GM18867 (cell line): ENCODE measurements at regions not wholly inside any gene's neighbourhood (a gene's known extent, or its start where the extent isn't known, plus 50 kb on each side); places are given as distances from the start of the nearest gene placed in this dataset.
A peak's percentile ranks its signal among the peaks of the same experiment; 100 is the strongest.

ENCODE experiments used
- ATAC-seq: cut with Tn5 transposase; IDR thresholded peaks from one replicate; pipeline ENCODE4 v1.9.1; 2021; ENCODE audit warnings: mild to moderate bottlenecking, moderate library complexity; ENCODE audit not compliant: unreplicated experiment

DNA sequence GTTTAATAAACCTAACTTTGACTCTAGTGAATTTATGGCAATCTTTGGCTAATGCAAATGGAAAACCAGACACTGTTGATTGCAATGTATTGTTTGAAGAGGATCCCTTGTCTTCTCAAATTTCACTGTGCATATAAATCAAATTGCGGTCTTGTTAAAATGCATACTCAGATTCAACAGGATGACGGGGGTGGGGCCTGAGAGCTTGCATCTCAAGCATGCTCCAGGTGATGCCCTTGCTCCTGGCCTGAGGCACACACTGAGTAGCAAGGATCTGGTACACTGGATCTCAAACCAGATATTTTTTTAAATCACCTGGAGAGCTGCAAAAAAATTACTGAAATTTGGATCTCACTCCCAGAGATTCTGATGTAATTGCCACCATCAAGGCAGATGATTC is 463.7 kb downstream of the DNAH5 start:
- ATAC-seq, result no peak

DNA sequence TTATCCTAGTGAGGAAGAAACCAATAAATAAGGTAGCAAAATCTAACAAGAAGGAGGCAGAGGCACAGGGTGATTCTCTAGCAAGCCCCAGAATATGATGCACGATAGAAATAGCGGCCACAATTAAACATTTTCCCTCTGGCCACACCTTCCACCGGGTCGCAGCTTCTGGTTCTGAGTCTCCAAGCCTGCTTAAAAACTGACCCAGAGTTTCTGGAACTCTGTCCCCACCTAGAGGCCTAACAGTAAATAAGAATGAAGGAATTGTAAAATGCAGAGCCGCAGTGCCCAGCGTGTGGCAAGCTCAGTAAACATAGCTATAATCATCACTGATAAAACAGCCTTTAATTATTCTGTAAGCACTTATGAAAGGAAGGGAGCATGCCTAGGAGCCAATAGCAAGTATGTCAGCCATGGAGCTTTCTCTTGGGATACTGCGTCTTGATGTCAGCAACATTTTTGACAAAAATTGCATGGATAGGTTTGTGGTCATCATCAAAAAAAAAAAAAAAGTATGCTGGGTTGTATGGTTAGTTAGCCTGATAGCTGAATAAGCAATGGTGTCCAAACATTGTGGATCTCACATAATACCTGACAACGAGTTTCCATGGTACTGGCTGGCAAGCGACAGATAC is 465.5 kb downstream of the DNAH5 start:
- peak; percentile 65 for ATAC-seq

DNA sequence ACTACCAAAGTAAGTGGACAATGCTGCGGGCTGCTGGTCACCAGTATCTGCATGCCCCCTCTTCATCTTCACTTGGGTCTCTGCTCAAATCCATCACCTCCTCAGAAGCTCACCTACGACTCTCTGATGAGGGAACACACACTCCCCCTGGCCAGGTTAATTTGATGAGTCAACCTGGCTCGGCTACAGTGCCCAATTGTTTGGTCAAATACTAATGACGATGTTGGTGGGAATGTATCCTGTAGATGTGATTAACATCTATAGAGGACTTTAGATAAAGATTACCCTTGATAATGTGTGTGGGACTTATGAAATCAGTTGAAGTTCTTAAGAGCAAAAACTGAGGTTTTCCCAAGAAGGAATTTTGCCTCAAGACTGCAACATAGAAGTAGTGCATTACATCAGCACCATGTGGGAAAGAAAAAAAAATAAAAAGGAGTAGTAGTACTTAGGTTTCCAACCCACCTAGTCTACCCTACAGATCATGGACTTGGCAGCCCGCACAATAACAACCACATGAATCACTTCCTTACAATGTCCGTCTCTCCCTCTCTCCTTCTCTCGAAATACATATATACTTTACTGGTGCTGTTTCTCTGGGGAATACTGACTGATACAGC is 467.3 kb downstream of the DNAH5 start:
- ATAC-seq, result no peak

DNA sequence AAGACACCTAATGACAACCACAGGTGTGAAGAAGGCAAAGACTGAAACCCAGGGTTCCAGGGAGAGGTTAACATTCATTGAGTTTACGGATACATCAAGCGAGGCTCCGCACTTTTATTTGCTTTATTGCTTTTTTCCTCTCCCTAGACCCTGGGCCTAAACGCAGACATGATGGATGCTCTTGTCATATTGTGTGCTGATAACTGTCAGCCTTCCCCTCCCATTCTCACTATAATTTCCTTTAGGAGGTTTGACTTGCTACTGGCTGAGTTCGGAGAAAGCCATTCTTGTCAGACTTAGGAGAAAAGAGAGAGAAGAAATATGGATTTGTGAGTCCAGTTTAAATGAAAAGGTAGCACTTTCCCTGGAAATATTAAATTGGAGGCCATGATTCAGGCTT is 471.6 kb downstream of the DNAH5 start:
- ATAC-seq, result no peak

DNA sequence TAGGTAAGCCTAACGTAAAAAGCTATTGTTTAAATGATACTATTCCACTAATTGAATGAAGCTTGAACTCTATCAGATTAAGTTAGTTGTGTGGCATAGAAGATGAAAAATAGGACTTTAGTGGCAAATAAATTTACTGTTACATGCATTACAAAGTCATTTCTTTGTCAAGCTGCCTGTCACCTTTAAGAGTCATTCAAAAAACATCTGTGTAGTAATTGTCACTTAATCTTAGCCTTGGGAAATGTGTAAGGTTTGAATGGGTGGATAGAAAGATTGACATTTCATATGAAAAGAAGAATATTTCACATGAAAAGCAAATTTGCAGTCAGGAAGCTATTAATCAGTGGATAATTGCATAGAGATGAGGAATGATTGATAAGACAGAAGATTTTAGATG is 473.5 kb downstream of the DNAH5 start:
- no peak for ATAC-seq

DNA sequence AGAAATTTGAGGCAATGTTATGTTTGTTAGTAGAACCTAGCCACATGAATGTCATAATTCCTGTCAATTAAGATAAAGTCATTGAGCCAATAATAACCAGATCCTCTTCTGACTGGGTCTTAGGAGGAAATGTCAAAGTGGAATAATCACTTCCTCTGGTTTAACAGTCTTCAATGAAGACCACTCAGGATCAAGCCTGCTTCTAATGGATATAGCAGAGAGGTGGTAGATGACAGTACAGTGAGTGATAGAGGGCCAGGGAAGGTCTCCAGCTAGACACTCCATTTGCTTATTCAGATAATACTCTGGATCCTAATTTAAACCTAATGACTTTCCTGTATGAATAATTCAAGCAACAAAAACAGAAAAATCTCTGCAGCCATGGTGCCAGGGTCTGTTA is 474.2 kb downstream of the DNAH5 start:
- no peak for ATAC-seq

DNA sequence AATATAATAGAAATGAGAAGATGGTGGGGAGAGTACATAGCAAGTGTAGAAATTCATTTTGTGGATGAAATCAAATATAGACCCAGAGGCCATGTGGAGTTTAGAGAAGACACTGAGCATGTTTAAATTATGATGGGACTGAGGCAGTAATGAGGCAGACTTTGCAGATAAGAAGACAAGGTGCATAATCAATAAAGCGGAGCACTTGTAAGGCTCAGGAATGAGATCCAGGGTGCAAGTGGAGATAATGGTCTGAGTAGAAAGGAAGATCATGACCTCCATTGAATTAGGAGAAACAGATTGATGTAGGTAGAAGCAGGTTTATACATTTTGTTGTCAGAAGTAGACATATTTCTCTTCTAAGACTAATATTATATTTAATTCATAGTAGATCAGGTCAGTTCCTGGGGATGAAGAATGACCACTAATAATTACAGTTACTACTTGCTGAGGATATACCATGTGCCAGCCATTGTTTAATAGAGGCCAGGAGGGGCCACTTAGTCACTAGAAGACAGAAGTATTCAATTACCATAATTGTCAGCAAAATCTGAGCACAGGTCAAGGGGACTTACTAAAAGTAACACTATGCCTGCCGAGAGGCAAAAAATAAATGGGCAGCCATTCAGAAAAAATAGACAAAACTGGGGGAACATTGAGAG is 479.8 kb downstream of the DNAH5 start:
- no peak for ATAC-seq

DNA sequence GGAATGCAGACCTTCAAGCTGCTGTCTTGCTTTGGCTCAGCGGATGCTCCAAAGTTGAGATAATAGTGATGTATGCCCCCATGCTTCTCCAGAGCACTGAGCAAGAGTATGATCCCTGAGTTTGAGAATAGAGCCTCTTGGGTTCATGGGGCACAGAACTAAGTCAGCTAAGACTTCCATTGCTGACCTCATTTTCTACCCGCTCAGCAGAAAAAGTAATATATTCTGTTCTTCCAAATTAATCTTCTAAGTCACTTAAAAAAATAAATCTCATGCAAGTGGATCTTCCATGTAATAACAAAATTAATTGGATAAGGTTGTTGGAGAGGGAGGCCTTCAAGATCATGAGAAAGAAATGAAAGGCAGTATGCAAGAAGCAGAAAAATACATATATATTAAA is 483.9 kb downstream of the DNAH5 start:
- no peak for ATAC-seq

DNA sequence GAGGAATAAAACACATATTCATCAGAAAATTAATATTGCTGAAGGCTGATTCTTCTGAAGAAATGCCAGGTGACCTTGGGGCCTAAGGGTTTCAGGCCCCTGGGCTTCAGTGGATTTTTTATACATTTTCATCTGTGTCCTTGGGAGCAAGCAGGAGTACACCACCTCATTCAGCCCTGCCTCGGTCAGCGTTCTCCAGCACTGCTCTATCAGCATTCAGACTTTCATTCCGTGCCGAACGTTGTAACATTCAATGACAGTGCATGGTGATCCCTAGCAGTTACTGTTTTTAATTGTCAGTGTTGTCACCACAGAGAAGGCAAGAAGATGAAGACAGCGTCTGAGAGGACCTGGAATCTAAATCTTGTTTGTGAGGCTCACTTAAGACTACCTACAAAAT is 490.4 kb downstream of the DNAH5 start:
- no peak for ATAC-seq

DNA sequence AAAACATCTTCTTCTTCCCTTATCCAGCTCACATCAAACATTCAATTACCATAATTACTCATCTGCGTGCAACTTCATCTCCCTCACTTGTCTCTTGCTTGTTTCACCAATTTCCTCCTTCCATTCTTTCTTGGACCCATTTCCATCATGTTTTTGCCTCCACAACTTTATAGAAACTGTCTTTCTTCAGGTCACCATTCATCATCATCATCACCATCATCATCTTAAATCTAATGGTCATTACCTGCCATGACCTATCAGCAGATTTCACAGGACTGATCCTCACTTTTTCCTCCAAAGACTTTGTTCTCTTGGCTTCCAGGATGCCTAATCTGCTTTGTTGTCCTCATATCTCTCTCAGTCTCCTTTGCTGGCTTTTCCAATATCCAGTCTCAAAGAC is 495.6 kb downstream of the DNAH5 start:
- no peak for ATAC-seq

DNA sequence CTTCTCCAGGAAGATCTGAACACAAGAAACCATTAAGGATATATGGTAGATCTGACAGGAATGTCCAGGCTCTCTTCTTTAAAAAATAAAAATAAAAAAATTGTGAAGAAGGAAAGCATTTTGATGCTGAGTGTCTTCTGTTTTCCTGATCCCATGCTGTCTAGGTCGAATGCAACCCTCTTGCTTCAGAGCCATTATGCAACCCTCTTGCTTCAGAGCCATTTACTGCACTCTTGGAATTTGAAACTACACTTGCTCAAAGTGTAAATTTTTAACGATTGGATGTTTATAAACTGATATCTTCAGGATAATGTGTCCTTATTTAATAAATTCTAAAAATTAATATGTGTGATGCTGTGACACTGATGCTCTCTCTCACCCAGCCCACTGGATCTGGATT is 505.1 kb downstream of the DNAH5 start:
- no peak for ATAC-seq

DNA sequence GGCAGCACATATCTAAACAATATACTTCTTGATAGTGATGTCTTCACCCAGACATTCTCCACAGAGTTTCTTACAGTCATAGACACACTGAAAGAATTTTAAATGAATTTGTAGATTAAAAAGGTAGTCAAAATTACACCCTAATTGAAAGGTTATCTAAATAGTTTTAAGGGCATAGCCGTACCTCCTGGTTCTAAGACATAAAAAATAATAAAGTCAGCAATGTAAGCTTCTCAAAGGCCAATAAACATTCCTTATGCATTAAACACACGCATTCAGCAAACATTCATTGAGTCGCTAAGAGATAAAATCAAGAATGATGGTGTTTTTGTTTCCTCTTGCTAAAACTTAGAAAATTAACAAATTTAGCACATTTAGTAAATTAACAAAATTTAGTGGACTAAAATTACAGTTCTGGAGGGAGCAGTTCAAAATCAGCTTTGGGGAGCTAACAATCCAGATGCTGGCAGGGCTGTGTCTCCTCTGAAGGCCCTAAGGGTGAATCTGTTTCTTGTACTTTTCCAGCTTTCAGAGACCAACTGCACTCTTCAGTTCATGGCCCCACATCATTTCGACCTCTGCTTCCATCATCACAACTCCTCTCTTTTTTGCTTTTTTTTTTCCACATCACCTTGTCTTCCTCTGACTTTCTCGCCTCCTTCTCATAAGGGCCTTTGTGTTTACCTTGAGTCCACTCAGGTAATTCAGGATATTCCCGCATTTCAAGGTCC is 516.5 kb downstream of the DNAH5 start:
- ATAC-seq, result no peak

DNA sequence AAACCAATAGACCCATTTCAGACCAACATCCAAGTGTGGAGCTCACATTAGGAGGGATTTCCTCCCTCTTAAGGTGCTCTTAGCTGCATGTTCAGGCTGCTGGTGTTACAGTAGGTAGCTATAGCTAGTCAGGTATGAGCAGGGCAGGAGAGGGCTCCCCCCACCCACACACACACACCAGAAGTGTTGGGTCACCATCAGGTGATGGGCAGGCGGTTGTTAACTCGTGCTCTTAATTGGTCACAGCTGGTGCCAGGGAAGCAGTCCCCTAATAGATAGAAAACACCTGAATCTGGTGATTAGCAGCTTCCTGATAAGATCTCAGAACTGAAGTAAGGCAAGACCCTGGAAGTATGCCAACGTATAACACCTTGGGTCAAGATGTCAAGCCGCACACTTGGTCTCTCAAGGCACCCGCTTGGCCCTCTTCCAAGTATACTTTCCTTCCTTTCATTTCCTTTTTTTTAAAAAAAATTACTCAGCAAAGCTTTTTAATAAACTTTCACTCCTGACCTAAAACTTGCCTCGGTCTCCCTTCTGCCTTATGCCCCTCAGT is 532.4 kb downstream of the DNAH5 start:
- ATAC-seq, result no peak

DNA sequence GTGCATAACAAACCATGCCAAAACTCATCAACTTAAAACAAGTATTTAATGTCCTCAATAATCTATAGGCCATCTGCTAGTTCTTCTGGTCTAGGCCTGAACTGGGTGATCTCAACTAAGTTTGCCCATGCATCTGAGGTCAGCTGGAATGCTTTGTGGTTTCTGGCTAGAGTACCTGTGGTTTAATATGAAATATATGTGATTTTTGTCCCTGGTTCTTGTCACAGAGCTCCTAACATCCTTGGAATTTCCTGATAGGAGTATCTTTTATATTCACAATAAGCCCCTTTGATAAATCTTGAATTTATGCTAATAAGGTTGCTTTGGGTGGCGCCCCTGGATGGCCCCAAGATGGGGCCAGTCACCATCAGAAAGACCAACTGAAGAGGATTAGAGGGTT is 535.9 kb downstream of the DNAH5 start:
- ATAC-seq, result no peak

DNA sequence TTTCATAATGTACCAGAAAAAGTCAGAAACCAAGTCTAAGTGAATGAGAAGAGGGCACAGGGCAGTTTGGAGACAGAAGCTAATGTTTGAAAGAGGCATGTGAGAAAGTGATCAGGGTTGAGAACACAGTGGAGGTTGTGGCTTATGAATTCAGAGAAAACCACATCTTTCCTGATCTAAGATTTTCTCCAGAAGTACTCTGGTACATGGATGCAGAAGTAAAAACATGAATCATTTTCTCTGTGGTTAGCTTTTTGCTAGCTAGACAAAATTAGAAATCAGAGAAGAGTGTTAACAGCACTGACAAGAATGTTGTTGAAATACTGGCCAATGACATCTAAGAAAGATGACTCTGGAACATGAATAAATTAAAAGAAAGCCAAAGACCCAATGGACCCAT is 541.1 kb downstream of the DNAH5 start:
- ATAC-seq, result no peak

DNA sequence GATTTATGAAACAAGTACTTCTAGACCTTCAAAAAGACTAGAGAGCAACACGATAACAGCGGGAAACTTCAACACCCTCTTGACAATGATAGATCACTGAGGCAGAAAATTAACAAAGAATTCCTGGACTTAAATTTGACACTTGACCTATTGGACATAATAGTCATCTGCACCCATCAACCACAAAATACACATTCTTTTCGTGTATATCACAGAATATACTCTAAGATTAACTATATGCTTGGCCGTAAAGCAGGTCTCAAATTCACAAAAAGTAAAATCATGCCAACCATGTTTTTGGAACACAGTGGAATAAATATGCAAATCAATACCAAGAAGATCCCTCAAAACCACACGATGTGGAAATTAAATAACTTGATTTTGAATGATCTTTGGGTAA is 559.4 kb downstream of the DNAH5 start:
- no peak for ATAC-seq

DNA sequence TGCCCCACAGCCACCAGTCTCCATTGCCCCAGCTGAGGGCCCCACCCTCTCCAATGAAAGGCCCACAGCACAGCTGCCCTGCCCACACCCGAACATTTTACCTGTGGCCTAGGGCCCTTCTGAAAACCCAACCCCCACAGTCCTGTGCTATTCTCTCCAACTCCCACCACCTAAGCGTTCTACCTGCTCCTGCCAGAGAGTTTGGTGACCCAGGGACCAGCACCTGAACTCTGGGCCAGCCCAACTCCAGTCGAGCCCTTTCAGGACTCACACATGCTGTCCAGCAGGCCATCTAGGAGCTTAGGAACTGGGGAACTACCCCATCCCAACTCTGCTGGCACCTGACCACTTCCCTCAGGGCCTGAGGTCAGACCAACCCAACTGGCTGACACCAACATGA is 562.3 kb downstream of the DNAH5 start:
- ATAC-seq, result no peak

DNA sequence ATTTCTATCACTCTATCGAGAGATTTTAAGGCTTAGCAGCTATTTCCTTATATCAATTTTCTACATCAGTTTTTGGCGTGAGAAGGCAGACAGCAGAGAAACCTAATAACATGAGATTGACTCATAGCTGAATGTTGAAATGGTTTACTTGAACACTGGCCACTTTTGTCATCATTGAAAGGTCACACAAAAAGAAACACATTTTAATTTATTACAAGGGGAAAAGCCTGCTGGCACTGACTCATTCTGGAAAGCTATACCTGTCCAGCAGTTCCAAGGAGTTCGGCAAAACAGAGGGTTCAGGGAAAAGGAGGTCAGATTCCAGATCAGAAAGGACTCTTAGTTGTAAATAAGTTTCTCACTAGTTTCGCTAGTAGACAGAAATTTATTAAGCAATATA is 566.4 kb downstream of the DNAH5 start:
- no peak for ATAC-seq

DNA sequence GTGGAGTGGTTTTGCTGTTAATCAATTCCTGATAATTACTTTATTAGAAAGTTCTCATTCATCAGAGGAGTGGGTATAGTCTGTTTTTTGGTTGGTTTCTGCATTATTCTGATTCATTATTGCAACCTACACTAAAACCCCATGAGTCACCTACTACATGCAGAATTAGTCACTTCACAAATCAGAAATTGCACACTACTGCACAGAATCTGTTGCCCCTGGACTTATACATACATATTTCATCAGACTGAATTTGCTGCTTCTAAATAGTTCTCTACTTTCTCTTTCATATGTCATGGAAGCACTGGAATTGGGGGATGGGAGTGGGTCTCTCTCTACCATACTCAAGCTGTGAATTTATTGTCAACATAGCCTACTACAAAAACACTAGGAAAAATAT is 585.1 kb downstream of the DNAH5 start:
- no peak for ATAC-seq

DNA sequence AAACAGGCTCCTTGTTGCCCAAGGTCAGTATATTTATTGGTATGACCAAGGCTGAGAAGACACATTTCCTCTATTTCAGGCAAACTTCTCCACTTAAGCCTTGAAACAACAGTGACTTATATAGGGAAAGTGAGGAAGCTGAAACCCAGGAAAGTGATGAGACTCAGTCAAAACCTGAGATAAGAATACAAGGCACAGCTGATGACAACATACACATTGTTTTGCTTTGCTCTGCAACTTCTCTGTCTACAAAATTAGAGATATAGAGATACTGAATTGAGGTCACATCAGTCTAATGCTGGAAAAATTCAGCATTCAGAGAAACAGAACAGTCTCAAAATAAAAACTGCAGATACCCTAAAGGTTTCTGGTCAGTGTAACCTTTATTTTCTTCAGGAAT is 586.1 kb downstream of the DNAH5 start:
- no peak for ATAC-seq

DNA sequence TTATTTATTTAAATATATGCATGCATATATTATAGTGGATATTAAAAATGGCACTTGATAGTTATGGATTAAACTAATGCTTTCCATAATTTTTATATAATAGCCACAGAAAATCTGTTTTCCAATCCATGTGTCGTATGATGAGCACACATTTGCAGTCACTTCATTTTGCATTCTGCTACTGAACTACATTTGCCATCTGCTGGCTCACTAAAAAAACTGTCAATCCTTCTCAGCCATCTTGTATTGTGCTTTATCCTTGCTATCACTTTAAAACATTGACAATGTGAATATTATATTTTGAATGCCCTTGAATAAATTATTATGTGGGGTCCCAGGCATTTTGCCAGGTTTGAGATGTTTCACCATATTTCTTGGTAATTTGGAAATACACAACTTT is 586.6 kb downstream of the DNAH5 start:
- ATAC-seq, result no peak

DNA sequence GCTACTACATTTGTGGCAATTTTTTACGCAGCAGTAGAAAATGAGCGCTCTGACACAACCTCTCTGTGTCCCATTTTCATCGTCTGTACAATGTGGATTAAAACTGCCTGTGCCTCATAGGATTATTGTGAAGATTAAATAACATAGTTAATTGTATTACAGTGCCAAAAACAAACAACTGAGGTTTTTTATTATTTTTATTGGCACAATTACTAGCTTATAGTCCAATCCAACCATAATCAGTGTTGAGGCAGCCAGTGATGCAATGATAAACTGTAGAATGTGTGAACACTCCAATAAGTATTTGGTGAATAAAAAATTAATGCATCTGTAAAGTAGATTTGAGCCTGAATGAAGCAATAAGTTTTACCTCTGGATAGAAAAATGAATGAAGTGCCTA is 588.3 kb downstream of the DNAH5 start:
- no peak for ATAC-seq
